HG02885 (cell line): ENCODE measurements at regions not wholly inside any gene's neighbourhood (a gene's known extent, or its start where the extent isn't known, plus 50 kb on each side); places are given as distances from the start of the nearest gene placed in this dataset.
"Not testable (repeated sequence)": the region's sequence is repeated elsewhere in the genome, so short reads cannot be mapped to it uniquely, and the experiment has no call there.

Experiments
- ATAC-seq: cut with Tn5 transposase; IDR thresholded peaks from one replicate; pipeline ENCODE4 v1.9.1; 2021; ENCODE audit warnings: mild to moderate bottlenecking; ENCODE audit not compliant: unreplicated experiment, poor library complexity

DNA sequence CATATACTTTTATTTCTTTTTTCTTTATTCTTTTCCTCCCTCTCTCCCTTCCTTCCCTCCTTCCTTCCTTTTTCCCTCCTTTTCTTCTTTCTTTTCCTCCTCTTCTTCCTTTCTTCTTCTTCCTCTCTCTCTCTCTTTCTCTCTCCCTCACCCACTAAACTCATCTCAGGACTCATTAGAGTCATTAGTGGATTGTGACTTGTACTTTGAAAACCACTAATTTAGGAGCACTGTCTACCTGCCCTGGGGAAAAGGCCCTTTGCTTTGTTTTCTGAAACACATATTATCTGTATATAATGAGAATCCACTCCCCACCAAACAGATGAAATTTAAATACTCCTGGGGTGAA, 68.7 kb upstream of the CEP85L start:
- no peak for ATAC-seq

DNA sequence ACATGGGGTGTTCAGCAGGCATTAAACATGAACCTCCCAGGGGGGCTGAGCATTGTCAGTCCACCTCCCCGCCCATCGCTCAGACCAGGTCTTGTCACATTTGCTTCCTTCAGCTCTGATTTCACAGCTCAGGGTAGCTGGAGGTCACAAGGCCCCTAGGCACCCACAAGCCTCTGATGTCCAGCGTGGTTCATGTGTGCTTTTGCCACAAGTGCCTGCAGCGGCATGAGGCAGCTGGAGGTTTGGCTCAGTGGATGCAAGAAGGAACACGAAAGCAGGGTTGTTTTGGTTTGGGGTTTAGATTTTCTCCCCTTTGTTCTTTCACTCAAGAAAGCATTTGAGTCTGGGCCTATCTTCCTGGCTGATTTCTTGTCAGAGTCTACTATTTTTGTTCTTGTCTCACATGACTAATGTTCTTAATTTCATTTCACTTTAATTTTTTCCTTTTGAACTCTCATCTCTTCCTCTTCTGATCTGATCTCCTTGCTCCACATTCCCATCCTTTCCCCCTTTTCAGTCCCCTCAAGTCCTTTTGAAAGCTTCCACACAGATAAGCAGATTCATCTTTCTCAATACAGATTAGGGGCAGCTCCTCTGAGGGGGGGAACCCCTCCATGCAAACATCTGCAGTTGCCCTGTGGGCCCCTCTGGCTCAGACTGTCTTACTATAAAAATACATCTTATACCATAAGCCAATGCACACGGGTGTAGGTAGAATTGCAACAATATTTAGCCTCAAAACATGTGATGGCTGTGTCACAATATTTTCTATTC, 68.1 kb upstream of the CEP85L start:
- peak; percentile 41 for ATAC-seq

DNA sequence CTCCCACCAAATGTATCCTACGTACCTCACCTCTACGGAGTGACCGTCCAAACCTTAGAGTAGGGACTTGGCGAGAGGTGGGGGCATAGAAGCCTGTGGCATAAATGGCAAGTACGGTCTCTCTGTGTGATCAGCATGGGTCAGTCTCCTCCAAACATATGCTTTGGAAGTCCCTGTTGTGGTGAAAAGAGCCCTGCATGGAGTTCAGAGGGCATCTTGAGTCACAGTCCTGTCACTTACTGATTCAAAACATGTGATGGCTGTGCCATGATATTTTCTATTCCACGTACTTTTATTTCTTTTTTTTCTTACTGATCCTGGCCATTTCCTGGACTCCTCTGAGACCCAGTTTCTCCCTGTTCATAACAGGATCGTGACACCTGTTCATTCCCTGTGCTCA, 67.5 kb upstream of the CEP85L start:
- no peak for ATAC-seq

DNA sequence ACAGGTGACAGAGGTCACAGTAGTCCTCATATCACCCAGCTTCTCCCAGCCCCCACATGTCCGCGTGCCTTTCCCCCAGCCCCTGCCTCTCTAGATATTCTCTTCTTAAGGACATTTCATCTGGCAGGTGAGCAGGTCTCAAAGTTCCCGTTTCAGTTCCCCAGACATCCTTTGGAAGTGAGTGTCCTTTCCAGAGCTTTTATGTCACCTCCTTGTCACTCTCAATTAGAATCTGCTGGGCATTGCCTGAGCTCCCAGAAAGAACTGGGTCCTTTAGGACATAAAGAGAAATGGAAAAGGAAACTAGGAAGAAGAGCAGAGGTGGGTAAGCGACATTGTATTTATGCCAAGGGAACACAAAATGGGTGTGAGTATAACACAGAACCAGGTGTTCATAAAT, 66.9 kb upstream of the CEP85L start:
- no peak for ATAC-seq

DNA sequence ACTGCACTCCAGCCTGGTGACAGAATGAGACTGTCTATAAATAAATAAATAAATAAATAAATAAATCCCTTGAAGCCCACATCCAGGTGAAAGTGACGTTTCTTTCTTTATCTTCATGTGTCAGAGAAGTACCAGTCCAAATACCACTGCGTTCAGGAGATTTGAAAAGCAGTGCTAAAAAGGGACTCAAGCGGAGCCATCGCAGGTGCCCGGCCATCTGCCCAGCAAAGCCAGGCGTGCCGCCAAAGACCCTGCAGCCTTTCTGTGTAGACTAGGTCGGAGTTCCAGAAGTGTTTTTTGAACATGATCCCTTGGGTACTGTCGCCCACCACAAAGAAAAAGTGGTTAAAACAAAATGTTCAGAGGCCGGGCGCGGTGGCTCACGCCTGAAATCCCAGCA, 65.7 kb upstream of the CEP85L start:
- no peak for ATAC-seq

DNA sequence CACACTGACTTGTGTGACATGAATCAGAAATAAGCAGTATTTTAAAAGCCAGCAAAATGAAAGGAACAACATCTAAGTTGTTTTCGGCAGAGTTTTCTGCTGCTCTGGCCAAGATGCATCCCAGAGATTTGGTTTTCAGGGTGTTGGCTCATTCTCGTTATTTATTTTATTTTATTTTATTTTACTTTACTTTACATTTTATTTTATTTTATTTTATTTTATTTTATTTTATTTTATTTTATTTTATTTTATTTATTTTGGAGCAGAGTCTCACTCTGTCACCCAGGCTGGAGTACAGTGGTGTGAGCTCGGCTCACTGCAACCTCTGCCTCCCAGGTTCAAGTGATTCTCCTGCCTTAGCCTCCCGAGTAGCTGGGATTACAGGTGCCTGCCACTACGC, 64.5 kb upstream of the CEP85L start:
- not testable (repeated sequence) for ATAC-seq

DNA sequence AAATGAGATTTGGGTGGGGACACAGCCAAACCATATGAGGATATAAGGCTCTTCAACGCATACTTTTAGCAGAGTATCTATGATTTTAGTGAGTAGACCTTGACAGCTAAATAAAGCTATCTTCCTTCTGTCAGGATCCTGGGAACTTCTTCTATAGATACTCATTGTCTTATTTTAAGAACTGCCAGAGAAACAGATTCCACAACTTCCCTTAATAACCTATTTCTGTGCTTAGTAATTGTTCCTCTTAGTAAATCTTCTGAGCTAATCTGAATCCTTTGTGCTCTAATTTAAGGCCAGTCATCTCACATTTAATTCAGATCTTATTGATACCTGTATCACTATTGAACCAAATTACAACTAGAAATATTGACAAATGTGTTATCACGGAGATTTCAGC, 64.0 kb upstream of the CEP85L start:
- ATAC-seq, result no peak

DNA sequence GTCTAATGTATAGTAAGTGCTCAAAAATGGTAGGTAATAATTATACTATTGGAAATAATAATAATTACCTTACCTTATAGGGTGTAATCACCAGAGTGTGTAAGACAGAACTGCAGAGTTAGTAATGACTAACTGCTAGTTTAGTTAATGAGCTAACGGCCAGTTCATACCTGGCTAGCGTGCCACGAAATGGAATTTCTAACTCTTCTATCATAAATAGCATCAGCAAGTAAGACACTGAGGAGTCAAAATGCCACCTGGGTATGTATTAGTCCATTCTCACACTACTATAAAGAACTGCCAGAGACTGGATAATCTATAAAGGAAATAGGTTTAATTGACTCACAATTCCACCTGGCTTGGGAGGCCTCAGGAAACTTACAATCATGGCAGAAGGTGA, 63.4 kb upstream of the CEP85L start:
- ATAC-seq, result no peak

DNA sequence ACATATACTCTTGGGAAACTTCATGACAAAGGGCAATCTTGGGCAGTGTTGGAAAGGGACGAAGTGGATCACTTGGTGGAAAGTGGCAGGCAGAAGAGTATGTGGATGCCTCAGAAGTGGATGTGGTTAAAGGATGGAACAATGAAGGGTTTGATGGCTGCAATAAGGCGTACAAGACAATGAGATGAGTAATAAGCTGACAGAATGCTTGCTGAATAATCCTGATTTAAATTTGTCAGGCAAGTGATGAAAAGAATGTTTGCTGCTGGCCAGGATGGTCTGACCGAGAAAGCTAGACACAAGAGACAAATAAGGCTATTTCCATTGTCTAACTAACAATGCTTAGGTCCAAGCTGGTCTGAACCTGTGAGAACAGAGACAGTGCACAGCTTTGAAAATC, 61.6 kb upstream of the CEP85L start:
- no peak for ATAC-seq

DNA sequence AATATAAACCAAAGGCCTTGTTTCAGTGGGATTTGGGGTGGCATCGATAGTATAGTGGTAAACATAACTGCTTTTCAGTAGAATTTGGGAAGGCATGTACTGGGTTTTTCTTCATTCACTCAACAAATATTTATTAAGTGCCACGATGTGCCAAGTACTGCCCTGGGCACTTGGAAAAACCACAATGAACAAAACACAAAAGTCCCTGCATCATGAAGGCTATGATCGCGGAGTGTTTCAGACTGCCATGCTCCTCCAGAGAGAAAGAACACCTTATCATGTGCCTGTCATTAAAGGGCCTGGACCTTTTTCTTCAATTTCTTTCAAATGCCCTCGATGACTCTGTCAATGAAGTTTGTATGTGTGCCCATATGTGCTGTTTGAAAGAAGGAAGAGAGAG, 59.2 kb upstream of the CEP85L start:
- no peak for ATAC-seq

DNA sequence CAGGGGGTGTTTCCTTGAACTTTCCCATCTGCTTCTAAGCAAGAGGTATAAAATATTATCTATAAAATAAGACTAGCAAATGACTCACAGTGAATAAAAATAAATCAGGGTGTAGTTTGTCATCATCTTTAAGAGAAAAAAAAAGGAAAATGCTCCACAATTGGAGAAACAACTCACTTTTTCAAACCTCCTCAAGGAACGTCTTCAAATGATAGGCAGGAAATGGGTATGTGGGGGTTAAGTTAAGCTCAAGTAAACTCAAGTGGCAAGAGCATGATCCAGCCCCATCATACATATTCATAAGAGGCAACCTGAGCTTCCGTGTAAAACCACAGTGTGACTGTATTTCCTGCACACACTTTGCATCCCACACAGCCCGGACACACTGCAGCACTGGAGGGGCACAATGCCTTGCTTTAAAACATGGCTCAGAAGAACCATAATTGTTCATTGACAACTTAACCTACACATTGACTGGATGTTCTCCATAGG, 58.5 kb upstream of the CEP85L start:
- ATAC-seq, result peak; percentile 90

DNA sequence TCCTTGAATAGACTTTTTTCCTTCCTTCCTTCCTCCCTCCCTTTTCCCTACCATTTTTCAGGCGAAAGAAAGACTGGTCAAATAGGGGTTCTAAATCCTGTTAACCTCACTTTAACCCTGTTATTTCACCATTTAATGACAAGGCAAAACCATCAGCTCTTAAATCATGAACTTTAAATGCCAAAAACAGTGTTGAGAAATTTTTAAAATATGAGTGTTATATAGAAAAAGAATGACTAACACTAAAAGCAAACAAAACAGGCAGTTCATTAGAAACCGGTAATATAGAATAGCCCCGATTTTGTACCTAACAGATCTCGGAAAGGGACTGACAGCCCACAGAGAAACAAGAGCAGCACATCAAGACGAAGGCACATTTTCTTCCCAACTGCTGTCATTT, 57.4 kb upstream of the CEP85L start:
- ATAC-seq, result peak; percentile 2

DNA sequence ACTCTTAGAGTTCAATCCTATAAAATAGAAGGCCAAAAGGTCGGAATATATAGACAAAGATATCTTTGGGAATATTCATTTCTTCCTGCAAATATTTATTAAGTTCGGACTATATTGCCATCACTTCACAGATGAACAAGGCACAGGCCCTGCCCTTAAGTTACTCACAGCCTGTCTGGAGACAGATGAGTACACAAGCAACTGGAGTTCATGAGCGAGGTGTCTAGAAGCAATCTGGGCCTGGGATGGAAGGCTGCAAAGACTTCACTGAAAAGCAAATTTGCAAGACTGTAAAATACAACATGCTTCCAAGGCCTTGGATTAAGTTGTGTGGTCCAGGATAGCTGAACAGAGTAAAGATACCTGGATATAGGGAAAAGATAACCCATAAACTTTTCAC, 56.7 kb upstream of the CEP85L start:
- no peak for ATAC-seq

DNA sequence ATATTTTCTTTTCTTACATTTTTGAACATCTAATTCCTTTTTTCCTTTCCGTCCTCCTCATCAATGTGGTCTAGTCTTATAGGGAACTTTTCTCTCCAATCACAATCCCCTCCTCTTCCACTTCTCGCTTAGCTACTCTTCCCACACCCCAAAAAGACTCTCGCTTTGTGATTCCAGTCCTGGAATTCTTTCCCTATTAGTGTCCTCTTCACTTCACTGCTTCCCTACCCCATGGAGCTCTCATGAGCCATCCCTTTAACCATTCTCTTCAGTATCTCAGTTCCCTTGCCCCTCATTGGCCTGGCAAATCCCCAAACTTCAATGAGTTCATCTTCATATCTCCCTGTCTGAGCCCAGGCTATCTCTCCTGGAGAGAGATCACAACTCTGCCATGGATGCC, 55.3 kb upstream of the CEP85L start:
- no peak for ATAC-seq

DNA sequence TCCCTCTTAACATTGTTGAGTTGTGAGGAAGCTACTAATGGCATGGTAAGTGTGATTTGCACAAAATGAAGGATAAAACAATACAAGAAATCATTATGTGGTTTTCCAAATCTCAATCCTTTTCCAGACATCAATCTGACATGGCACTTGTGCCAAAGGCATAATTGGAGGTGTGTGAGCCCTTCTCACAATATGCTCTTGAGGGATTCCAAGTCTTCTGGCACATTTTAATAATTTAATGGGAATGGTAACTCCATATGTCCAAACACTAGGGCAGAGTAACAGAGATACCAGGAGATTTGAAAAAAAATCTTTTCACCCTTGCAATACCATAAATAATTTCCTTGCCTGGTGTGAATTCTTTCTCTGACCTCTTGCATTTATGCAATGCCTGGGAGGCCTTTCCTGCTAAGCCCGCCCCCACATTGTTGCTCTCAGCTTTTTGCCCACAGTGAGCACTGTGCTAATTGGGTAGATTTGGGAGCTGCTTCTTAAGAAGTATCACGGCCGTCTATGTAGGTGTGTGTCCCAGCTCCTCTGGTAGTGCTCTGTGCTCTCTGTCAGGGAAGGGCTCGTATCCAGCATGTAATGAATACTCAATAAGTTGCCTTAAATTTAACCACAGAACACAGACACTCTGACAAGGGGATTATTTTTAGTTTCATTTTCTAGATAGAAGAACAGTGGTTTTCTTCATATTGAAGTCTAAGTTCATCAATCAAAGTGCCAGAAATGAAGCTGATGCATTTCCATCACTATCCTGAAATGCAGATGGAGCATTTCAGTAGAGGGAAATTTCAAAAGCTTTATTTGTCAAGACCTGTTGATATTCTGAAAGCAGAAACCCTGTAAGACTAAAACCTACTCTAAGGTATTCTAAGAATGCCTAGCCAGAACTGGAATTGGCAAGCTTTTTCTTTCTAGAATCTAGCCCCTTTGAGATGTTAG, 54.4 kb upstream of the CEP85L start:
- peak; percentile 42 for ATAC-seq

DNA sequence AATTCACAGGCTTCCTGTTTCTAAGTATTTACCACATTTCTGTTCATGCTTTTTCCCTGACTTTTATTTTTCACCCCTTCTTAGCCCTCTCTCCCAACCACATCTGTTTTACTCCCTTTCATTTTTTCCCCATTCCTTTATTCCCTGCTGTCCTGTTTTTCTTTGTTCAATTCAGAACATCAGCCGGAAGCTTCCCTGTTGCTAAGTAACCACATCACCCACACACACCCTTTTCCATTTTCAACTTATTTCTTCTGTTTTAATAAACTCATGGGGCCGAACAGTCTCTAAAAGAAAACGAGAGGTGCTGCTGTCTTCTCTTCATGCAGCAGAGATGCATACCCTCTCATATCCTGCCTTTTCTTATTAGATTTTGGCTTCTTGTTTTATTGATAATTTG, 53.5 kb upstream of the CEP85L start:
- ATAC-seq, result no peak

DNA sequence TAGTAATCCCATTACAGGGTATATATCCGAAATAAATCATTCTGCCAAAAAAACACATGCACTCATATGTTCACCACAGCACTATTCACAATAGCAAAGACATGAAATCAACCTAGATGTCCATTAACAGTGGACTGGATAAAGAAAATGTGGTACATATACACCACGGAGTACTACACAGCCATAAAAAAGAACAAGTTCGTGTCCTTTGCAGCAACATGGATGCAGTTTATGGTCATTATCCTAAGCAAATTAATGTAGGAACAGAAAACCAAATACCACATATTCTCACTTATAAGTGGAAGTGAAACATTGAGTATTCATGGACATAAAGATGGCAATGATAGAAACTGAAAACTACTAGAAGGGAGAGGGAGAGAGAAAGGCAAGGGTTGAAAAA, 49.9 kb upstream of the CEP85L start:
- not testable (repeated sequence) for ATAC-seq
